Stimulated activated CD8-positive, alpha-beta memory T cell treated with anti-CD3 and anti-CD28 coated beads, Interleukin-4, amount 100 ng/mL, for 48 hours (primary cell): ENCODE measurements at regions not wholly inside any gene's neighbourhood (a gene's known extent, or its start where the extent isn't known, plus 50 kb on each side); places are given as distances from the start of the nearest gene placed in this dataset.
"Not testable (repeated sequence)": the region's sequence is repeated elsewhere in the genome, so short reads cannot be mapped to it uniquely, and the experiment has no call there.

ENCODE experiments used
- DNase-seq: peaks from one replicate; pipeline ENCODE4 v3.0.0-alpha.2; 2020

GRCh38 chr17:20683651-20684229, 104.2 kb downstream of the CDRT15L2 start:
- not testable (repeated sequence) for DNase-seq

GRCh38 chr17:20684975-20685374, 105.5 kb downstream of the CDRT15L2 start:
- DNase-seq = not testable (repeated sequence)

GRCh38 chr17:20687584-20687983, 108.1 kb downstream of the CDRT15L2 start:
- not testable (repeated sequence) for DNase-seq

GRCh38 chr17:20689170-20689749, 109.7 kb downstream of the CDRT15L2 start:
- DNase-seq = not testable (repeated sequence)

GRCh38 chr17:20692706-20693105, 113.2 kb downstream of the CDRT15L2 start:
- DNase-seq = not testable (repeated sequence)

GRCh38 chr17:20695871-20696270, 116.3 kb downstream of the CDRT15L2 start:
- not testable (repeated sequence) for DNase-seq

- DNase-seq = not testable (repeated sequence)
These were observed 119.1 kb downstream of the CDRT15L2 start for GRCh38 chr17:20698463-20699206.

GRCh38 chr17:20700528-20700927, 121.0 kb downstream of the CDRT15L2 start:
- not testable (repeated sequence) for DNase-seq

GRCh38 chr17:20701366-20701765, 121.8 kb downstream of the CDRT15L2 start:
- DNase-seq = not testable (repeated sequence)

- no peak for DNase-seq
These were observed 123.2 kb downstream of the CDRT15L2 start for GRCh38 chr17:20702692-20703091.

GRCh38 chr17:20703781-20704180, 124.3 kb downstream of the CDRT15L2 start:
- no peak for DNase-seq

GRCh38 chr17:20705186-20705585, 125.7 kb downstream of the CDRT15L2 start:
- not testable (repeated sequence) for DNase-seq

- no peak for DNase-seq
These were observed 127.3 kb downstream of the CDRT15L2 start for GRCh38 chr17:20706751-20707373.

GRCh38 chr17:20708821-20709220, 129.3 kb downstream of the CDRT15L2 start:
- not testable (repeated sequence) for DNase-seq

GRCh38 chr17:20716481-20716880, 137.0 kb downstream of the CDRT15L2 start:
- DNase-seq = not testable (repeated sequence)

- DNase-seq = no peak
These were observed 141.6 kb downstream of the CDRT15L2 start for GRCh38 chr17:20721171-20721570.

- not testable (repeated sequence) for DNase-seq
These were observed 144.9 kb downstream of the CDRT15L2 start for GRCh38 chr17:20724391-20724790.

GRCh38 chr17:20727201-20727600, 147.7 kb downstream of the CDRT15L2 start:
- DNase-seq = not testable (repeated sequence)

GRCh38 chr17:20728181-20728580, 148.7 kb downstream of the CDRT15L2 start:
- no peak for DNase-seq

- not testable (repeated sequence) for DNase-seq
These were observed 151.6 kb downstream of the CDRT15L2 start for GRCh38 chr17:20731131-20731530.

GRCh38 chr17:20733923-20734322, 154.4 kb downstream of the CDRT15L2 start:
- no peak for DNase-seq

- DNase-seq = no peak
These were observed 156.3 kb downstream of the CDRT15L2 start for GRCh38 chr17:20735796-20736195.

GRCh38 chr17:20737636-20738035, 158.1 kb downstream of the CDRT15L2 start:
- DNase-seq = not testable (repeated sequence)
